ENCODE measurements at regions not wholly inside any gene's neighbourhood (a gene's known extent, or its start where the extent isn't known, plus 50 kb on each side); places are given as distances from the start of the nearest gene placed in this dataset.

DNA sequence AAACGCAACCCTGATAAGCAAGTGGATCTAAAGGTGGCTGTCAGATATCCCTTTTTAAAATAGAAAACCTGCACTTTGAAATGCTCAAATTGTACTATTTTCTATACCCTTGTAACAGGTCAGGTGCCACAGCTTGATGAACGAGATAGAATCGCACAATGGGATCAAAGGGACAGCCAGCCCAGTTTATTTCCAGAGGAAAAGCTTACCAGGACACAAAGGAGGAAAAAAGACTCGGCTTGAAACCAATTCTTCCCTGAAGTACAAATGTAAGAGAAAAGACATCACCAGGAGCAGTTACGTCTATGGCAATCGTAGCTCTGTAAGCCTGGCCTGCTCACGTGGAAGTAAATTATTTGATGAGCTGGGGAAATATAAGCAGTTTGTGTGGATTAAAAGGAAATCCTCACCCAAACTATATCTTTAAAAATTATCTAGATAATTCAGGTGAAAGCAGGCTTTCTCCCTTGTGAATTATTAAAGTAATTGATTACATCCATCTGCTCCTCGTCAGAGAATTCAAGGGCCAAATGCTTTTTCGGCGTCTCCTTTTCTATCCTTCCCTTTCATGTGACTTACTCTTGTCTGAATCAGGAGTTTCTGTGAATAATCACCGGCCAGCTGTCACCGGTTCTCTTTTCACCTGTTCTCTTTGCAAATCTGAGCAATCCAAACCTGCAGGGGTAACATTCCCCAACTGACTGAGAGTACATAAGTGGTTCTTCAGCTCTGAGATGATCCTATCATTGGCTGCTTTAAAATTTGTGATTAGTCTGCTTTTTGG, 339.2 kb upstream of the ONECUT1 start:
- FAIRE-seq, result no peak
- ChIA-PET CTCF (no interaction called here), POLR2A (no interaction called here)
- no peak for TF ChIP-seq POLR2A (IDR thresholded peaks at IDR 0.05; ENCODE audit: low read length)
- no peak for TF ChIP-seq SREBF2 (IDR thresholded peaks at IDR 0.05)
- TF ChIP-seq NPAS2 (CRISPR knock-in tag; IDR thresholded peaks at IDR 0.05; ENCODE audit: borderline replicate concordance), result no peak
- TF ChIP-seq KDM1A (IDR thresholded peaks at IDR 0.05; ENCODE audit: low read depth), result no peak
- TF ChIP-seq HMGXB4 (CRISPR knock-in tag; IDR thresholded peaks at IDR 0.05; ENCODE audit: borderline replicate concordance), result no peak
- no peak for TF ChIP-seq RCOR1 (IDR thresholded peaks at IDR 0.05; ENCODE audit: low read depth, low read length)
- no peak for TF ChIP-seq USF2 (IDR thresholded peaks at IDR 0.05)
- TF ChIP-seq NFE2L2 (conservative IDR thresholded peaks at IDR 0.05; ENCODE audit: low read length), result no peak
- TF ChIP-seq HES2 (IDR thresholded peaks at IDR 0.05), result no peak
- no peak for TF ChIP-seq HEYL (CRISPR knock-in tag; IDR thresholded peaks at IDR 0.05)
- no peak for TF ChIP-seq SMC3 (IDR thresholded peaks at IDR 0.05)
- no peak for TF ChIP-seq EP300 (IDR thresholded peaks at IDR 0.05)
- no peak for TF ChIP-seq ELK1 (IDR thresholded peaks at IDR 0.05; ENCODE audit: low read depth, low read length)
- no peak for TF ChIP-seq KDM5A (IDR thresholded peaks at IDR 0.05)
- TF ChIP-seq MYC (IDR thresholded peaks at IDR 0.05; ENCODE audit: borderline replicate concordance, low read length), result no peak
- no peak for TF ChIP-seq JUNB (IDR thresholded peaks at IDR 0.05)
- no peak for TF ChIP-seq E2F6 (IDR thresholded peaks at IDR 0.05; ENCODE audit: borderline replicate concordance, low read depth)
- no peak overlapping the region for H3K27ac ChIP-seq
- H3K9me3 ChIP-seq, result no peaks in the 10 kb centered on the region
- ATAC-seq, result no peak
- no peak overlapping the region for H3K4me3 ChIP-seq
- WGBS (ENCODE audit: missing lambda C conversion rate), result 53% methylated on average over 12 of the region's 12 CpGs
- no peak for DNase-seq (ENCODE audit: low read depth in 1 of 2, low spot score in 1 of 2)
- no peak overlapping the region for H3K4me2 ChIP-seq
- H3K4me1 ChIP-seq, result no peaks in the 10 kb centered on the region

DNA sequence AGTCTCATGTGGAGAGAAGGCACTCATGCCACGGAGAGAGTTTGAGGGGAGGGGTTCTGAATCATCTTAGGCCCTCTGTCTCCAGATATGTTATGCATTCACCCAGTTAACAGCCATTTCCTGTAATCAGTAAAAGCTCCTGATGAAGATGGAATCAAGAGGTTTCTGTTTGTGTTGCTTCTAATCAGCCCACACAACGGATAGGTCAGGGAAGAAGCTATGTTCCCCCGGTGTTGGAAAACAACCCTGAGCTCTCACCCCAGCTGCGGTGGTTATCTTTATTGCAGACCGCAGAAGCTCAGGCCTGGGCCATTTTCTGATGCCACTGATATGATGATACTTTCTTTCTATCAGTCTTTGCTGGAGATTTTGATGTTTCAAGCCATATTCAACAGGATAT, 338.5 kb upstream of the ONECUT1 start:
- FAIRE-seq (no peak), ATAC-seq (no peak), DNase-seq (ENCODE audit: low read depth in 1 of 2, low spot score in 1 of 2) (no peak)
- H3K4me1 ChIP-seq, result no peaks in the 10 kb centered on the region
- WGBS (ENCODE audit: missing lambda C conversion rate), result 48% methylated on average over 5 of the region's 5 CpGs
- no peak overlapping the region for H3K27ac ChIP-seq
- POLR2A ChIA-PET, result no interaction called here
- H3K4me3 ChIP-seq, result no peak overlapping the region
- CTCF ChIA-PET, result no interaction called here
- no peaks in the 10 kb centered on the region for H3K9me3 ChIP-seq
- no peak overlapping the region for H3K4me2 ChIP-seq
- TF ChIP-seq ESRRA (IDR thresholded peaks at IDR 0.05; ENCODE audit: borderline replicate concordance, low read length) (no peak), HMGXB4 (CRISPR knock-in tag; IDR thresholded peaks at IDR 0.05; ENCODE audit: borderline replicate concordance) (no peak), RFX5 (IDR thresholded peaks at IDR 0.05) (no peak), KDM5A (IDR thresholded peaks at IDR 0.05) (no peak), HOXA7 (CRISPR knock-in tag; IDR thresholded peaks at IDR 0.05) (no peak), RARB (CRISPR knock-in tag; IDR thresholded peaks at IDR 0.05) (no peak), MYC (IDR thresholded peaks at IDR 0.05; ENCODE audit: borderline replicate concordance, low read length) (no peak), CEBPB (IDR thresholded peaks at IDR 0.05) (no peak), GATA3 (IDR thresholded peaks at IDR 0.05; ENCODE audit: borderline replicate concordance) (no peak), PHF8 (IDR thresholded peaks at IDR 0.05; ENCODE audit: borderline replicate concordance, low read depth) (no peak), FOSB (CRISPR knock-in tag; IDR thresholded peaks at IDR 0.05) (no peak), FOSL2 (IDR thresholded peaks at IDR 0.05) (no peak), FOSL2 (CRISPR knock-in tag; IDR thresholded peaks at IDR 0.05) (no peak)
- TF ChIP-seq, protein P1, sequence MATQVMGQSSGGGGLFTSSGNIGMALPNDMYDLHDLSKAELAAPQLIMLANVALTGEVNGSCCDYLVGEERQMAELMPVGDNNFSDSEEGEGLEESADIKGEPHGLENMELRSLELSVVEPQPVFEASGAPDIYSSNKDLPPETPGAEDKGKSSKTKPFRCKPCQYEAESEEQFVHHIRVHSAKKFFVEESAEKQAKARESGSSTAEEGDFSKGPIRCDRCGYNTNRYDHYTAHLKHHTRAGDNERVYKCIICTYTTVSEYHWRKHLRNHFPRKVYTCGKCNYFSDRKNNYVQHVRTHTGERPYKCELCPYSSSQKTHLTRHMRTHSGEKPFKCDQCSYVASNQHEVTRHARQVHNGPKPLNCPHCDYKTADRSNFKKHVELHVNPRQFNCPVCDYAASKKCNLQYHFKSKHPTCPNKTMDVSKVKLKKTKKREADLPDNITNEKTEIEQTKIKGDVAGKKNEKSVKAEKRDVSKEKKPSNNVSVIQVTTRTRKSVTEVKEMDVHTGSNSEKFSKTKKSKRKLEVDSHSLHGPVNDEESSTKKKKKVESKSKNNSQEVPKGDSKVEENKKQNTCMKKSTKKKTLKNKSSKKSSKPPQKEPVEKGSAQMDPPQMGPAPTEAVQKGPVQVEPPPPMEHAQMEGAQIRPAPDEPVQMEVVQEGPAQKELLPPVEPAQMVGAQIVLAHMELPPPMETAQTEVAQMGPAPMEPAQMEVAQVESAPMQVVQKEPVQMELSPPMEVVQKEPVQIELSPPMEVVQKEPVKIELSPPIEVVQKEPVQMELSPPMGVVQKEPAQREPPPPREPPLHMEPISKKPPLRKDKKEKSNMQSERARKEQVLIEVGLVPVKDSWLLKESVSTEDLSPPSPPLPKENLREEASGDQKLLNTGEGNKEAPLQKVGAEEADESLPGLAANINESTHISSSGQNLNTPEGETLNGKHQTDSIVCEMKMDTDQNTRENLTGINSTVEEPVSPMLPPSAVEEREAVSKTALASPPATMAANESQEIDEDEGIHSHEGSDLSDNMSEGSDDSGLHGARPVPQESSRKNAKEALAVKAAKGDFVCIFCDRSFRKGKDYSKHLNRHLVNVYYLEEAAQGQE (IDR thresholded peaks at IDR 0.05), result no peak
